H9 (cell line): ENCODE measurements at regions not wholly inside any gene's neighbourhood (a gene's known extent, or its start where the extent isn't known, plus 50 kb on each side); places are given as distances from the start of the nearest gene placed in this dataset.

Experiments used
- DNase-seq: peaks from one replicate; pipeline ENCODE4 v3.0.0-alpha.2; 2017
- H2AFZ ChIP-seq: one replicate; pipeline ENCODE4 v1.6.1; 2013; ENCODE audit warnings: mild to moderate bottlenecking, low read length, control low read depth, moderate library complexity
- H2AK5ac ChIP-seq: 2 replicates; pipeline ENCODE4 v1.6.1; 2013; ENCODE audit warnings: low read length, control low read depth, mixed read lengths; ENCODE audit not compliant: insufficient read length
- H2BK120ac ChIP-seq: one replicate; pipeline ENCODE4 v1.6.1; 2013; ENCODE audit warnings: low read depth, mild to moderate bottlenecking, low read length, control low read depth, inconsistent platforms; ENCODE audit not compliant: poor library complexity, severe bottlenecking
- H2BK12ac ChIP-seq: 2 replicates; pipeline ENCODE4 v1.6.1; 2013; ENCODE audit warnings: low read length, control low read depth, mixed read lengths, low read depth; ENCODE audit not compliant: insufficient read length
- H2BK15ac ChIP-seq: 2 replicates; pipeline ENCODE4 v1.6.1; 2013; ENCODE audit warnings: low read depth, low read length, control low read depth
- H2BK20ac ChIP-seq: one replicate; pipeline ENCODE4 v1.6.1; 2013; ENCODE audit warnings: low read depth, mild to moderate bottlenecking, low read length, control low read depth, inconsistent platforms; ENCODE audit not compliant: poor library complexity, severe bottlenecking
- H2BK5ac ChIP-seq: 2 replicates; pipeline ENCODE4 v1.6.1; 2013; ENCODE audit warnings: low read length, control low read depth, mixed read lengths; ENCODE audit not compliant: insufficient read length
- H3K14ac ChIP-seq: 2 replicates; pipeline ENCODE4 v1.6.1; 2013; ENCODE audit warnings: low read length, control low read depth; ENCODE audit not compliant: insufficient read depth
- H3K18ac ChIP-seq: 2 replicates; pipeline ENCODE4 v1.6.1; 2013; ENCODE audit warnings: low read depth, mild to moderate bottlenecking, mixed read lengths, low read length, control low read depth; ENCODE audit not compliant: insufficient read length
- H3K23ac ChIP-seq: 2 replicates; pipeline ENCODE4 v1.6.1; 2013; ENCODE audit warnings: low read length, control low read depth, mixed read lengths, low read depth; ENCODE audit not compliant: insufficient read length
- H3K23me2 ChIP-seq: 2 replicates; pipeline ENCODE4 v1.6.1; 2013; ENCODE audit warnings: low read depth, mild to moderate bottlenecking, mixed read lengths, low read length, control low read depth; ENCODE audit not compliant: insufficient read length, poor library complexity, severe bottlenecking
- H3K27ac ChIP-seq: 2 replicates; pipeline ENCODE4 v1.5.1; 2013; ENCODE audit warnings: low read length, control low read depth, mixed read lengths, low read depth; ENCODE audit not compliant: insufficient read length
- H3K27me3 ChIP-seq: 2 replicates; pipeline ENCODE4 v1.6.1; 2013; ENCODE audit warnings: low read length, control low read depth, inconsistent platforms; ENCODE audit not compliant: insufficient read depth
- H3K4ac ChIP-seq: 2 replicates; pipeline ENCODE4 v1.6.1; 2013; ENCODE audit warnings: low read depth, mild to moderate bottlenecking, control low read depth, inconsistent platforms, low read length, moderate library complexity
- H3K4me1 ChIP-seq: 2 replicates; pipeline ENCODE4 v1.6.1; 2013; ENCODE audit warnings: low read length, control low read depth, inconsistent platforms; ENCODE audit not compliant: insufficient read depth
- H3K4me2 ChIP-seq: 2 replicates; pipeline ENCODE4 v1.6.1; 2013; ENCODE audit warnings: low read length, control low read depth, mixed read lengths; ENCODE audit not compliant: insufficient read length, insufficient read depth
- H3K56ac ChIP-seq: 2 replicates; pipeline ENCODE4 v1.6.1; 2013; ENCODE audit warnings: low read depth, mild to moderate bottlenecking, mixed read lengths, low read length, control low read depth; ENCODE audit not compliant: insufficient read length
- H3K79me1 ChIP-seq: 2 replicates; pipeline ENCODE4 v1.6.1; 2013; ENCODE audit warnings: low read depth, mild to moderate bottlenecking, moderate library complexity, low read length, control low read depth, inconsistent platforms; ENCODE audit not compliant: insufficient read depth, poor library complexity, severe bottlenecking
- H3K79me2 ChIP-seq: 2 replicates; pipeline ENCODE4 v1.6.1; 2013; ENCODE audit warnings: low read length, control low read depth, inconsistent platforms; ENCODE audit not compliant: insufficient read depth
- H3K9ac ChIP-seq: 2 replicates; pipeline ENCODE4 v1.6.1; 2013; ENCODE audit warnings: low read length, control low read depth, mixed read lengths; ENCODE audit not compliant: insufficient read length; ENCODE audit errors: extremely low read depth
- H3K9me3 ChIP-seq: one replicate; pipeline ENCODE4 v1.6.1; 2013; ENCODE audit warnings: low read depth, low read length, inconsistent platforms; ENCODE audit not compliant: control insufficient read depth
- H3T11ph ChIP-seq: one replicate; pipeline ENCODE4 v1.6.1; 2013; ENCODE audit warnings: mild to moderate bottlenecking, low read length, control low read depth, inconsistent platforms
- H4K20me1 ChIP-seq: one replicate; pipeline ENCODE4 v1.6.1; 2013; ENCODE audit not compliant: control insufficient read depth, insufficient read length, insufficient read depth
- H4K5ac ChIP-seq: 2 replicates; pipeline ENCODE4 v1.6.1; 2013; ENCODE audit warnings: low read depth, mild to moderate bottlenecking, mixed read lengths, low read length, control low read depth; ENCODE audit not compliant: insufficient read length
- H4K8ac ChIP-seq: replicated peaks from 2 replicates; pipeline ENCODE4 v1.6.1; 2013; ENCODE audit warnings: low read length, control low read depth, mixed read lengths, low read depth; ENCODE audit not compliant: insufficient read length
- H4K91ac ChIP-seq: 2 replicates; pipeline ENCODE4 v1.6.1; 2013; ENCODE audit warnings: low read depth, mild to moderate bottlenecking, moderate library complexity, mixed read lengths, low read length, control low read depth; ENCODE audit not compliant: insufficient read length
- H3K27ac Mint-ChIP-seq, 3 experiments: 2 replicates in 2 of 3; 3 replicates in 1 of 3; pipeline ENCODE4 v1.8.0; 2020 to 2021; ENCODE audit warnings: mixed read lengths in 3 of 3, mild to moderate bottlenecking in 1 of 3, moderate library complexity in 1 of 3
- H3K27me3 Mint-ChIP-seq: 2 replicates; pipeline ENCODE4 v1.8.0; 2021; ENCODE audit warnings: low read depth, mild to moderate bottlenecking, moderate library complexity, mixed read lengths
- H3K36me3 Mint-ChIP-seq, 3 experiments: 2 replicates in 2 of 3; 3 replicates in 1 of 3; pipeline ENCODE4 v1.8.0; 2020 to 2021; ENCODE audit warnings: low read depth in 3 of 3, mixed read lengths in 3 of 3; ENCODE audit not compliant: insufficient read depth in 1 of 3
- H3K4me1 Mint-ChIP-seq, 2 experiments: 2 replicates each; pipeline ENCODE4 v1.8.0; 2020; ENCODE audit warnings: mixed read lengths in 2 of 2
- H3K4me3 Mint-ChIP-seq, 2 experiments: 2 replicates in 1 of 2; 3 replicates in 1 of 2; pipeline ENCODE4 v1.8.0; 2020 to 2021; ENCODE audit warnings: mild to moderate bottlenecking in 2 of 2, mixed read lengths in 2 of 2, moderate library complexity in 1 of 2
- H3K9me3 Mint-ChIP-seq, 2 experiments: 2 replicates in 1 of 2; 3 replicates in 1 of 2; pipeline ENCODE4 v1.8.0; 2020; ENCODE audit warnings: mild to moderate bottlenecking in 2 of 2, mixed read lengths in 2 of 2, moderate library complexity in 1 of 2
- WGBS: extraction: QIAGEN DNeasy Blood & Tissue Kit; methylation state at CpG from one replicate; pipeline ENCODE4 v1.1.7; 2013; ENCODE audit warnings: missing lambda C conversion rate, low lambda C conversion rate, mixed read lengths; ENCODE audit not compliant: insufficient read length; ENCODE audit errors: extremely low coverage; 5-methylcytosine and 5-hydroxymethylcytosine counted together
- TF ChIP-seq, protein P1 (sequence below): fragments of 200-600 bp; sonication (generic); conservative IDR thresholded peaks from 3 replicates; pipeline ENCODE4 v1.8.0; 2021; ENCODE audit warnings: antibody characterized with exemption, mild to moderate bottlenecking

DNA sequence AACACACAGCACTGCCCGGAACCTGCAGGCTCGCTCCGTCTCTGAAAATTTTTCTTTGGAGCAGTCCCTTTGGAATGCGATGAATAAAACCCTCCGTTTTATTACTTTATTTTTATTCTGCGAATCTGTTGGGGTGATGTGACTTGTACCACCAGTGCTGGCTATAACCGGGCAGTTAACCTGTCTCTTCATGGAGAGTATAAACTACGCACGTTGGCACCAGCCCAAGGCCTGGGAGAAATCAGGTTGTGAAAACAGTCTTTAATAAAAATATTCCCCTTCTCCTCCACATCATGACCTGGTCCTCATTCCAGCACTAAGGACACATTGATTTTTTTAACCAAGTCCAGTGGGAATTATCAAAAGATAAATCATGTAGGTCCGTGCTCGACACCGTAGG is 116.8 kb downstream of the WNT5A start:
- DNase-seq, result no peak

More for the DNA sequence above, 116.8 kb downstream of the WNT5A start:
- no CpG with 5 or more reads among the region's 12 CpGs for WGBS
- H3K4me1 ChIP-seq, result no peaks in the 10 kb centered on the region
- H2BK12ac ChIP-seq, result no peak overlapping the region
- no peak overlapping the region for H2BK120ac ChIP-seq
- no peaks in the 10 kb centered on the region for H3K27me3 ChIP-seq
- no peaks in the 10 kb centered on the region for H3K9me3 ChIP-seq
- H3K4ac ChIP-seq, result no peak overlapping the region
- no peak overlapping the region for H3K4me3 Mint-ChIP-seq
- no peaks in the 10 kb centered on the region for H3K4me1 Mint-ChIP-seq
- no peak overlapping the region for H2BK15ac ChIP-seq
- H4K91ac ChIP-seq, result no peak overlapping the region
- no peak overlapping the region for H3T11ph ChIP-seq
- H3K27ac ChIP-seq, result no peak overlapping the region
- H3K14ac ChIP-seq, result no peak overlapping the region
- no peaks in the 10 kb centered on the region for H3K9me3 Mint-ChIP-seq
- H3K4me2 ChIP-seq, result no peak overlapping the region
- no peak overlapping the region for H3K9ac ChIP-seq
- H4K8ac ChIP-seq, result no peak overlapping the region
- no peak overlapping the region for H3K56ac ChIP-seq
- no peak overlapping the region for H2AFZ ChIP-seq
- TF ChIP-seq, protein P1, sequence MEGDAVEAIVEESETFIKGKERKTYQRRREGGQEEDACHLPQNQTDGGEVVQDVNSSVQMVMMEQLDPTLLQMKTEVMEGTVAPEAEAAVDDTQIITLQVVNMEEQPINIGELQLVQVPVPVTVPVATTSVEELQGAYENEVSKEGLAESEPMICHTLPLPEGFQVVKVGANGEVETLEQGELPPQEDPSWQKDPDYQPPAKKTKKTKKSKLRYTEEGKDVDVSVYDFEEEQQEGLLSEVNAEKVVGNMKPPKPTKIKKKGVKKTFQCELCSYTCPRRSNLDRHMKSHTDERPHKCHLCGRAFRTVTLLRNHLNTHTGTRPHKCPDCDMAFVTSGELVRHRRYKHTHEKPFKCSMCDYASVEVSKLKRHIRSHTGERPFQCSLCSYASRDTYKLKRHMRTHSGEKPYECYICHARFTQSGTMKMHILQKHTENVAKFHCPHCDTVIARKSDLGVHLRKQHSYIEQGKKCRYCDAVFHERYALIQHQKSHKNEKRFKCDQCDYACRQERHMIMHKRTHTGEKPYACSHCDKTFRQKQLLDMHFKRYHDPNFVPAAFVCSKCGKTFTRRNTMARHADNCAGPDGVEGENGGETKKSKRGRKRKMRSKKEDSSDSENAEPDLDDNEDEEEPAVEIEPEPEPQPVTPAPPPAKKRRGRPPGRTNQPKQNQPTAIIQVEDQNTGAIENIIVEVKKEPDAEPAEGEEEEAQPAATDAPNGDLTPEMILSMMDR, result no peak
- no peaks in the 10 kb centered on the region for H3K23me2 ChIP-seq
- no peak overlapping the region for H3K18ac ChIP-seq
- H2BK20ac ChIP-seq, result no peak overlapping the region
- H3K79me2 ChIP-seq, result no peaks in the 10 kb centered on the region
- no peaks in the 10 kb centered on the region for H3K79me1 ChIP-seq
- H2AK5ac ChIP-seq, result no peak overlapping the region
- H2BK5ac ChIP-seq, result no peak overlapping the region
- H3K27ac Mint-ChIP-seq, result no peak overlapping the region
- H4K20me1 ChIP-seq, result no peaks in the 10 kb centered on the region
- no peak overlapping the region for H3K23ac ChIP-seq
- no peaks in the 10 kb centered on the region; a peak in 1 of 7 replicates for H3K36me3 Mint-ChIP-seq
- no peak overlapping the region for H4K5ac ChIP-seq
- H3K27me3 Mint-ChIP-seq, result no peaks in the 10 kb centered on the region; the same call in 1 of the 2 replicates
